Activated gamma-delta T cell treated with anti-CD3 and anti-CD28 coated beads, Interleukin-2, amount 50 U/mL, for 16 hours (primary cell): ENCODE measurements at regions not wholly inside any gene's neighbourhood (a gene's known extent, or its start where the extent isn't known, plus 50 kb on each side); places are given as distances from the start of the nearest gene placed in this dataset.
"Not testable (repeated sequence)": the region's sequence is repeated elsewhere in the genome, so short reads cannot be mapped to it uniquely, and the experiment has no call there.

ENCODE experiments used
- DNase-seq: peaks from one replicate; pipeline ENCODE4 v3.0.0-alpha.2; 2020; ENCODE audit warnings: low read depth

DNA sequence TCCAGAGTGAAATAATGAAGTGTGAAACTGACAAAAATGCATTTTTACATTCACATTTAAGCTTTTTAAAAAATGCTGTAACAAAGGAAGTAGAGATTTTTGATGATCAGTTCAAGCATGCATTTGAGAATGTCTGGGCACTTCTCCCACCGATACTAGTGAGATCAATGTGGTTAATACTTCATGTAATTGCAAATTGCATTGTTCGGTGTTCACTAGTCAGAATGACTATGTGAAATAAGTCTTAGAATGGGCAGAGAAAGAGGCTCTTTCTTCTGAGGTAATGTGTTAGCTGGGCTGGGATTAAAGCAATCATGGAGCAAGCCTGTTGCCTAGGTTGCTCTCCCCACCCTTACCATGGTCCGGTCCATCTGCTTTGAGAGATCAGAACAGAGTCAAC, 587.0 kb upstream of the GRM7 start:
- no peak for DNase-seq

DNA sequence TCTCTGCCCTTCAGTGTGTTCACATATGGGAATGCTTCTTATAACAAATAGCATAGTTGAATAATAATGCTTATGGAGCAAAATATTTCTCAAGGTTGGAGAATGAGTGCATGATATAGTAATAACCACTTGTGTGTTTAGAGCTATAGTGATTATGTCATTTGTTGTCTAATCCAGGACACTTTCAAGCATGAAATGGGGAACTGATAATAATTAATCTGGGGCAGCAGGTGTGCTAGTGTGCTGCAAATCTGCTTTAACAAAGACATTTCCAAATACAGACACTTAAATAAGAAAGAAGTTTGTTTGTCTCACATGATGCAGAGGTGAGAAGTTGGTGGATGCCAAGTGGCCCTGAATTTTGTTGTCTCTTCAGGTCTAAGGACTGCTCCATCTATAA, 579.3 kb upstream of the GRM7 start:
- no peak for DNase-seq

DNA sequence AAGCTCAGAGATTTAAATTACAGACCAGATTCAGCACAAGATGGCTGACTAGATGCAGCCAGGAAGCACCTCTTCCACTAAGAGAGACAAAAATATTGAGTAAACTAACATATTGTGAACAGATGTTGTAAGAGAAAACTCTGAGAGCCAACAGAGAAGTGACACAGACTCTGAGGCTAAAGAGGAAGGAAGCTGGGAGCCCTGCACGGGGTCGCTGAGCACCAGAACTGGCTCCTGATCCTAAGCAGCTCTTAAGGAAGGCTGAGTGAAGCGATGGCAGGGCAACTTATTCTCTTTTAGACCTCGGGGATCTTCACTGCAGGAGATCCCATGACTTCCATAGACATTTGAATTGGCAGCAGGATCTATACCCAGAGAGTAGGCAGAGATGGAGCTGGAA, 578.0 kb upstream of the GRM7 start:
- DNase-seq = no peak

DNA sequence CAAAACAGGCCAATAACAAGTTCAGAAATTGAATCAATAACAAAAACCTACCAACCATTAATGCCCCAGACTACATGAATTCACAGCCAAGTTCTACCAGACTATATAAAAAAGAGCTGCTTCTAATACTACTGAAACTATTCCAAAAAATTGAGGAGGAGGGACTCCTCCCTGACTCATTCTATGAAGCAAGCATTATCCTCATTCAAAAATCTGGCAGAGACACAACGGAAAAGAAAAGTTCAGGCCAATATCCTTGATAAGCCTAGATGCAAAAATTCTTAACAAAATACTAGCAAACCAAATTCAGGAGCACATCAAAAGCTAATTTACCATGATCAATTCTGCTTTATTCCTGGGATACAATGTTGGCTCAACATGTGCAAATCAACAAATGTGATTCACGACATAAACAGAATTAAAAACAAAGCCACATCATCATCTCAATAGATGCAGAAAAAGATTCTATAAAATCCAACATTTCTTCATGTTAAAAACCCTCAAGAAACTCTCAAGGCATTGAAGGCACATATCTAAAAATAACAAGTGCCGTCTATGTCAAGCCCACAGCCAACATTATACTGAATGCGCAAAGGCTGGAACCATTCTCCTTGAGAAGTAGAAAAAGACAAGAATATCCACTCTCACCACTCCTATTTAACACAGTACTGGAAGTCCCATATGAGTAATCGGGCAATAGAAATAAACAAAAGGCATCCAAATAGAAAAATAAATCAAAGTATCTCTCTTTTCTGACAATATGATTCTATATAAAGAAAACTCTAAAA, 573.6 kb upstream of the GRM7 start:
- no peak for DNase-seq

DNA sequence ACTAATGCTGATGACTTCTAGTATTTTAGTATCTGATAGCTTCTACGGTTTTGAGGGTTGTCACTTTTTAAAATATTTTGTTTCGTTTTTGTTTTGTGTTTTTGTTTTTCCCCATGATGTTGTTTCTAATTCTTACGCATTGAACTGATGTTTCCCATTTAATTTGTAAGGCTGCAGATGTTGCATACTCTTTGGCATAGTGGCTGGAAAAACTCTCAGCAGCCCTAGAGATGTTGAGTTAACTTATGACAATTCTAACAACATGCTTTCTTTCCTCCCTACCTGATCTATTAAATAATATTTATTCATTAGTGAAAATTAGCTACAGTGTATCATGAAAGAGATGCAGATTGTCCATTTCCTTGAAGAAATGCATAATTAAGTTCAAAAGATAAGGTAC, 559.3 kb upstream of the GRM7 start:
- no peak for DNase-seq

DNA sequence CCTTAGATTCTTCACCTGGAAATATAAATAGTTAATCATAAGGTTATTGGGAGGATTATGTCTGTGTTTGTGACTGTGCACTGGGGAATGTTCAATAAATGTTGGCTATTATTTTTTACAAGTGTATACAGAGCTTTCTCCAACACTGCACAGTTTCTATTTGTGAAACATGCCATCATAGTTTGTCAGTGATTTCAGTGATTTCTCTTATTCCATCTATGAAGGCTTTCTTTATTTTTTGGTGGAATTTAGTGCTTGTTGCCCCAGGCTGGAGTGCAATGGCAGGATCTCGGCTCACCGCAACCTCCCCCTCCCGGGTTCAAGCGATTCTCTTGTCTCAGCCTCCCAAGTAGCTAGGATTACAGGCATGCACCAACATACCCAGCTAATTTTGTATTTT, 545.0 kb upstream of the GRM7 start:
- DNase-seq = no peak

DNA sequence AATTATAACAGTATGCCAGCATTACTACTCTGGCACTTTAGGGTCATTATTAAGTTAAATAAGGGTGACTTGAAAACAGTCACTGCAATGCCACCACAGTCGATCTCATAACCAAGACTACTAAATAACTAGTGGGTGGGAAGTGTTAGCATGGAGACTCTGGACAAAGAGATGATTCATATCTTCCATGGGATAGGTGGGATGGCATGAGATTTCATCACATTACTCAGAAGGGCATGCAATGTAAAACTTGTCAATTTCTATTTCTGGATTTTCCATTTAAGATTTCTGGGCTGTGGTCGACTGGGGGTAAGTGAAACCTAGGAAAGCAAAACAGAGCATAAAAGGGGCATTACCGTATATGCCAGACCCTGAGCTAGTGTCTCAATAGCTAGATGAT, 538.9 kb upstream of the GRM7 start:
- no peak for DNase-seq

DNA sequence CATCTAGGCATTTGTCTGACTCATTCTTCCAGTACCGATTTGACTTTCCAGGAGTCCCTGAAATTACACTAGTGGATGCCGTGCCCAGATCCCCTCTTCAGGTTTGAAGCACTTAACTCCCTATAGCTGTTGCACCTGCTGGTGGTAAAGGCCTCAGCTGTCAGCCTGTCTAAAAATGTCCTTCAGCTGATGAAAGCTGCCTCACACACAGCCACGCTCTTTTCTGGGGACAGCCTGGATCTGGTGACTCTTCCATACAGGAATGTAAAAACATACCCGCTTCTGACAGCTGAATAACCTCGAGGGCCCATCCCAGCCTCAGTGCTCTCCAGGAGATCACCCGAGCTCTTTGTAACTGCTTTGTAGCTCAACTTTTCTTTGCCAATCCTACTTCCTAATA, 534.1 kb upstream of the GRM7 start:
- no peak for DNase-seq

DNA sequence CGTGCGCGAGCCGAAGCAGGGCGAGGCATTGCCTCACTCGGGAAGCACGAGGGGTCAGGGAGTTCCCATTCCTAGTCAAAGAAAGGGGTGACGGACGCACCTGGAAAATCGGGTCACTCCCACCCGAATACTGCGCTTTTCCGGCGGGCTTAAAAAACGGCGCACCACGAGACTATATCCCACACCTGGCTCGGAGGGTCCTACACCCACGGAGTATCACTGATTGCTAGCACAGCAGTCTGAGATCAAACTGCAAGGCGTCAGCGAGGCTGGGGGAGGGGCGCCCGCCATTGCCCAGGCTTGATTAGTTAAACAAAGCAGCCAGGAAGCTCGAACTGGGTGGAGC, 520.0 kb upstream of the GRM7 start:
- DNase-seq = not testable (repeated sequence)

DNA sequence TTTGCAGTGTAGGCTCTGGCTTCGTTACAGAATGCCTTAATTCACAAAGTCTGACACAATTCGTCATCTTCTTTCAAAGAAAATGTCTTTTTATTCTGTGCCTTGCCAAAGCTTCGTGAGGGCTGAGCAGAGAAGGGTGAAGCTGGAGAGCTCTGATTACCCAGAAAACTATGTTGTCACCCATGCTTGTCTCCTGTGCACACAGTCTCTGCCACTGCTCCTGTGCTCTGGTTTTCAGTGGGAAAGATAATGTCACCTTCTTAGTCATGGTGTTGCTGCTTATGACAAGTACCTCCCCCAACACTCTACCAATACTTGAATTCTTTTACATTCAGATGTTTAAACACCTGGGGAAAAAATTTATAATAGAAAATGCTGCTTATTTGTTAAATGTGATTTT, 509.2 kb upstream of the GRM7 start:
- no peak for DNase-seq

DNA sequence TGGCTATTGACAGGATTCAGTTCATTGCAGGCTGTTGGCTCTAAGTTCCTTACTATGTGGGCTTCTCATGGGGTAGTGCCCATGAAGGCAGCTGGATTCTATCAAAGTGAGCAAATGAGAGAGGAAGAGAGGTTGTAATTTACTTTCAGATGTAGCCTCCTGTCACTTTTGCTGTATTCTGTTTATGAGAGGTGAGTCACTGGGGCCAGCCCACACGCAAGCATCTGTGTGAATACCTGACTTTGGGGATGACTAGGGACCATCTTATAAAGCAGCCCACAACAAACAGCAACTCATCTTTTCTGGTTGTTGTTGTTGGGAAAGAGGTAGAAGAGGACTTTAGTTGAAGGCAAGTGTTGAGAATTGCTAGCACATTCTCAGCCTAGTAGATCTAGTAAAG, 506.3 kb upstream of the GRM7 start:
- DNase-seq = no peak

DNA sequence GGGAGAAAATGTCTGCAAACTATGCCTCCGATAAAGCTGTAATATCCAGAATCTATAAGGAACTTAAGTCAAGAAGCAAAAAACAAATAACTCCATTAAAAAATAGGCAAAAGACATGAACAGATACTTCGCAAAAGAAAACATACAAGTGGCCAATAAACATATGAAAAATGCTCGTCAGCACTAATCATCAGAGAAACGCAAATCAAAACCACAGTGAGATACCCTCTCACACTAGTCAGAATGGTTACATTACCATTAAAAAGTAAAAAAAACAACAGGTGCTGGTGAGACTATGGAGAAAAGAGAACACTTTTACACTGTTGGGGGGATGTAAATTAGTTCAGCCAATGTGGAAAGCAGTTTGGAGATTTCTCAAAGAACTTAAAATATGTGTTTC, 498.5 kb upstream of the GRM7 start:
- no peak for DNase-seq

DNA sequence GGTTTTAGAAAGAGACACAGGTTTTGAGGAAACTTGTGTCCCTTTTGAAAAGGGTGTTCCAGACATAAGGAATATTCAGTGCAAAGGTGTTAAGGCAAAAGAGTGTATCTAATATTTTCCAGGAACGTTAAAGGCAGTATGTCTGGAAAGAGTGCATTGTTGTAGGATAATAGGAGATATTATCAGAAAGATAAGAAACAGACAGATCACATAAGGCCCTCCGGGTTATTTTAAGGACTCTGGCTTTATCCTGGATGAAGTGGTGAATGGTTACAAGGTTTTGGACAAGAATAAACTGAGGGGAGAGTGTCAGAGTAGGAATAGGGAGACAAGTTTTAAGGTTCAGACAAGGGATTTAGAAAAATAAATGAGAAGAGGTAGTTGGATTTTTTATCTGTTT, 493.7 kb upstream of the GRM7 start:
- no peak for DNase-seq

DNA sequence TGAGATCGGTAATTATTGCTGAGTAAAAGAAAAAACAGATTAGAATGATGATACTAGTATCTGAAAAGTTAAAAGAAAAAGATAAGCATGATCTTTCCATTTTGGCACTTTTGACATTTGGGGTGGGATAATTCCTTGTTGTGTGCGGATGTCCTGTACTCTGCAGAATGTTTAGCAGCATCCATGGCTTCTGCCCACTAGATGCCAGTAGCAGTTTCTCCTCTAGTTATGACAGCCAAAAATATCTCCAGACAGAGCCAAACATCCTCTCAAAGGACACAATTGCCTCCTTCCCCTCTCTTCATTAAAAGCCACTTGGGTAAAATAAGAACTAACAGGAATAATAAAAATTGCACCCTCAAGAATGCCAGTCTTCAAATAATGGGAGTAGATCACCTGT, 468.8 kb upstream of the GRM7 start:
- no peak for DNase-seq

DNA sequence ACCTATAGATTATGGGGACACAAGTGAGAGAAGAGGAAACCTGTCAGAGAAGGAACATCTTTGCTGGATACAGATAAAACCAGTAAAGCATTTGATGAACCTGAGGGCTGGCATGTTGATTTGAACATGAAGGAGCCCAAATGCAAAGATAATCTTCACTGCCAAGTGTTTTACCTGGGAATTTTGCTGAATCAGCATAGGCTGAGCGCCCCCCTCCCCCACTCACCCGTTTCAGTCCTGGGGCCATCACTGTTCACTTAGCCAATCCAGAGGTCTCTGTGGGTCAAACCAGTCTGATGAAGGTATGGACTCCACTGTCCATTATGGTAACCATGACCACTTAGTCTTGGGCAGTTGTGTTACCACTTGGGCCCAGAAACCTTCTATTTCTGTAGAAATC, 466.0 kb upstream of the GRM7 start:
- DNase-seq = no peak

DNA sequence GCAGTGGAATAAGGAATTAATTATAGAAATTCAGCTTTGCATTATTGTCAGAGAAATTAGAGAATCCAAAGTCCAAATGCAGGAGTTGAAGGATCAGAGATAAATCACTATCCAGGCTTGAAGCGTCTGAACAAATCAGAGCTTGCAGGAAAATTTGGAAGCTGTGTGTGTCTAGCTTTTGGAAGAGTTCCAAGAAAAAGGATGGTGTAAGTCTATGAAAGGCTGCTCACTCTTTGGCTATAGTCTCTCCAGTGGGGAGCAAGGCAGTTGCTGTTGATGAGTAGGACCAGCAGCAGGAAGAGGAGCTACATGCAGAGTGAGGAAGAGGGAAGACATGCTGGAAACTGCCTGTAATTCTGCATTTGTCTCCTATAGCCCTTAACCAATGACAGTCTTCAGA, 464.3 kb upstream of the GRM7 start:
- DNase-seq = no peak

DNA sequence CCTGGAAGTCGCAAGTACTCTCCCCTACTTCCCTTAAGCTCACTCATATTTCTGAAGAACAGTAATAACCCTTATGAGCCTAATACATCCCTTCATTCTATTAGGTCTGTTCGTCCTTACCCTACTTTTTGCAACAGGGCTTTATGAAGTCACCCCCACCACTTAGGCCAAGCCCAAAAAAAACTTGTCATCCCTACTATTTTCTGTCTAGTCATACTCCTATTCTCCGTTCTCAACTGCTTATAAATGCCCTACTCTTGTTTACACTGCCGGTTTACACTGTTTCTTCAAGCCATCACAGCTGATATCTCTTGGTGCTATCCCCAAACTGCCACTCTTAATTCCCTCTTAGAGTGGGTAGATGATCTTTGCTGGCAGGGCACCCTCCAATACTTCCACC, 458.2 kb upstream of the GRM7 start:
- DNase-seq = not testable (repeated sequence)

DNA sequence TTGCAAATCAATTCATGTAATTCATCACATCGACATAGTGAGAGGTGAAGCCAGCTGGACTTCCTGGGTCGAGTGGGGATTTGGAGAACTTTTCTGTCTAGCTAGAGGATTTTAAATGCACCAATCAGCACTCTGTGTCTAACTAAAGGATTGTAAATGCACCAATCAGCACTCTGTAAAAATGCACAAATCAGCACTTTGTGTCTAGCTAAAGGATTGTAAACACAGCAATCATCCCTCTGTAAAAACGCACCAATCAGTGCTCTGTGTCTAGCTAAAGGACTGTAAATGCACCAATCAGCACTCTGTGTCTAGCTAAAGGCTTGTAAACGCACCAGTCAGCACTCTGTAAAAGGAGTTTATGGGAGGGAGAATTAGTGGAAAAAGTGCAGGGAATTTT, 454.0 kb upstream of the GRM7 start:
- DNase-seq = not testable (repeated sequence)

DNA sequence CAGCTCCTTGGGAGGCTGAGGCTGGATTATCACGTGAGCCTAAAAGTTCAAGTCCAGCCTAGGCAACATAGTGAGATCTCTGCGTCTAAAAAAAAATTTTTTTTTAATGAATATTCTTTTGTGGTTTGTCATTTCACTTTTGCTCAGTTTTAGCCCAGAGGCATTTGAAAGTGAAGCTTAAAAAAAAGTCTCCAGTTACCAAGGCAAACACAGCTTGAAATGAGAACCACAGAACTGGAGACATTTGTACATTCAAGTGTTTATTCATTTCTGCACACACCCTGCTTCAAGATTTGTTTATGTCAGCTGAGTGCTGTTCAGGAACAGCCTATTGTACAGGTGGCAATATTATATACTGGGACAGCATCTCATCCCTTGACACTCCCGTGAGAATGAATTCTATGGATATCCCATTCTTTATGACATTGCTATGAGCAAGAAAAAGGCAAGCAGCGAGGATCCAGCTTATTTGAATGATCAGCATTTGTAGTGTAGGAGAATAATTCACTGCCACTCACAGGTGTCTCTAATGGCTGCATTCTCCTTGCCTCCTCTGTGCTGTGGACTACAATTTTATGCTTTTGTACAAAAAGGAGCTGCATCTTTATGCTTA, 444.8 kb upstream of the GRM7 start:
- DNase-seq = no peak

DNA sequence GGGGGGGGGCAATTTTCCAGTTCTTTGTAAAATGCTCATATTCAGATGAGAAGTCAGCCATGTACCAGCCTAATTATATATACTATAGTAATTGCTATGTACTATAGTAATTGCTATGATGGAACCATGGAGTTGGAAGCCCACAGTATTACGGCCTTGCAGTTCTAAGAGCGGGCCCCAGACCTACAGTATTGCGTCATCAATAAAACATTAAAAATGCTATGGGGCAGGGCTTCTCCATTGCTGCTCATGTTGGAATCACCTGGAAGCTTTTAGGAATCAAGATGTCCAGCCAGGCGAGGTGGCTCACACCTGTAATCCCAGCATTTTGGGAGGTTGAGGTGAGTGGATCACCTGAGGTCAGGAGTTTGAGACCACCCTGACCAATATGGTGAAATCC, 443.7 kb upstream of the GRM7 start:
- no peak for DNase-seq

DNA sequence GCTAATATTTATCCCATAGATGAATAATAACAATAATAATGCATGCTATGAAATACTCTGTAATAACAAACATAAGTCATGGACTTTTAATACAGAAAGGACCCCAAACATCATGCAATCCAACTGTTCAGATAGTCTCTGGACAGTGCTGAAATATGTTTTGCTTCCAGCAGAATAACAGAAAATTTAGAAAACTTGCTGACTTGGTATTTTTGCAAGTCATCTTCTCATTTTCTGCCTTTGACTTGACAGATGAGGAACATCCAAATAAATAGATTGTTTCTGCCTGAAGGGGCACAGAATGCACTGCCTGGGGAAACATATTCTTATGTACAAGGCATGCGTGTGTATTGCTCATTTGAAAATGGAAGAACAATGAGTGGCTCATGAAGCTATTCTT, 442.4 kb upstream of the GRM7 start:
- no peak for DNase-seq

DNA sequence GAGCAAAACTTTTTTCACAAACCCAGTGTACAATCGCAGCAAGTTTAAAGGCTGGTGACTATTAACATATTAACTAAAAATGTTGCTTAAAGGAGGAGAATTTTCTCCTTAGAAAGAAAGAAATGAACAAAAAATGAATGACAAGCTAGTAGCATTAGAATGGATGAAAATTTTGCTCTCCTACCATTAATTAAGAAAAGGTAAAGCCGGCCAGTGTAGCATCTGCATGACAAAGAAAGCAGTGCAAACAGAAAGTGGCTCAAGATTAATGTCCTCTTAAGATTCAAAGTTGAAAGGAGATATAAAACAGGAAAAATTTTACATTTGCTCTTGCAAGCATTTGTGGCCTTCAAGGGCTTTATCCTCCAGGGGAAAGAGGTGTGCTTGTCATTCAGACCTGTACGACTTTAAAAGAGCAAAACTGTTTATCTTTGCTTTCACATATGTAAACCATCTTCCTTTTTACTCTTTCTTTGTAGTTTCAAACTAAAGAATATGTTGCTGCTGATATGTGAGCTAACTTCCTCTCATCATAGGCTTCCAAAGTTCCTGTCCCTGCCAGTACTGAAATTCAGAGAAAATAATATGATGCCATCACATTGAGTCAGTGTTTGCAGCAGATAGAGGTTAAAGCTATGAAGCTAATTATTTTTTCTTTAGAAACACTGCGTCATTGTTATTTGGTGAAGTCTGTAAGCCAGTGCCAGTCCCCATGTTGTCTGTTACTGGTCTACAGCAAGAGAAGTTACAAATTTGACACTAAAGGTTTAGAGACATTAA, 439.1 kb upstream of the GRM7 start:
- DNase-seq = no peak

DNA sequence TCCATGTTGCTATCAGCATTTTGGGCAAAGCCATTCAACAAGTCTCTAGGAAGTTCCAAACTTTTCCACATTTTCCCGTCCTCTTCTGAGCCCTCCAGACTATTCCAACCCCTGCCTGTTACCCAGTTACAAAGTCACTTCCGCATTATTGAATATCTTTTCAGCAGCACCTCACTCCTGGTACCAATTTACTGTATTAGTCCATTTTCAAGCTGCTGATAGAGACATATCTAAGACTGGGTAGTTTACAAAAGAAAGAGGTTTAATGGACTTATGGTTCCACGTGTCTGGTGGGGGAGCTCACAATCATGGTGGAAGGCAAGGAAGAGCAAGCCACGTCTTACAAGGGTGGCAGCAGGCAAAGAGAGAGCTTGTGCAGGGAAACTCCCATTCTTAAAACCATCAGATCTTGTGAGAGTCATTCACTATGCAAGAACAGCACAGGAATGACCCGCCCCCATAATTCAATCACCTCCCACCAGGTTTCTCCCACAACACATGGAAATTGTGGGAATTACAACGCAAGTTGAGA, 435.6 kb upstream of the GRM7 start:
- DNase-seq = no peak
